ENCODE measurements at regions not wholly inside any gene's neighbourhood (a gene's known extent, or its start where the extent isn't known, plus 50 kb on each side); places are given as distances from the start of the nearest gene placed in this dataset.

DNA sequence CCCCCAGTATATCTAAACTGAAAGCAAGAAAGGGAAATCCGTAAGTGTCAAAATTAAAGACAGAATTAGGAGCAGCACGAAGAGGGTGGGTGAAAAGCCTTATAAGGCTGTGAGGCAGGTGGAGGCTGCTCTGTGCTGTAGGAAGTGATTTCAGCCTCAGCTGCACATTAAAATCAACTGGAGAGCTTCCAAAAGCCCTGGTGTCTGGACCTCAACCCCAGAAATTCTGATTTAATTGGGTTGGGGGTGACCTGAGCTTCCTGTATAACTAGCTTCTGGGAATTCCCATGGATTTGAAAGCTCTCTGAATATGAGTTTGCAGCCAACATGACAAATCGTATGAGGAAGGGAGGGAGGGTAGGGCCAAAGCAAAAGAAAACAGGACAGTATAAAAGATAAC lies 242.4 kb upstream of the TMTC4 start:
- DNase-seq (ENCODE audit: low spot score): no peak
- H3K36me3 Mint-ChIP-seq (ENCODE audit: low read depth): no peaks in the 10 kb centered on the region
- peaks cover 10% of the 10 kb centered on the region for H3K4me1 Mint-ChIP-seq (ENCODE audit: low read depth)
- H3K27me3 Mint-ChIP-seq (ENCODE audit: low read depth): no peaks in the 10 kb centered on the region
- H3K4me3 Mint-ChIP-seq (ENCODE audit: unreplicated experiment): no peak overlapping the region
- no peak overlapping the region for H3K27ac Mint-ChIP-seq (ENCODE audit: unreplicated experiment)
- peaks cover 10% of the 10 kb centered on the region for H3K9me3 Mint-ChIP-seq (ENCODE audit: low read depth)
- TF ChIP-seq, protein P1, sequence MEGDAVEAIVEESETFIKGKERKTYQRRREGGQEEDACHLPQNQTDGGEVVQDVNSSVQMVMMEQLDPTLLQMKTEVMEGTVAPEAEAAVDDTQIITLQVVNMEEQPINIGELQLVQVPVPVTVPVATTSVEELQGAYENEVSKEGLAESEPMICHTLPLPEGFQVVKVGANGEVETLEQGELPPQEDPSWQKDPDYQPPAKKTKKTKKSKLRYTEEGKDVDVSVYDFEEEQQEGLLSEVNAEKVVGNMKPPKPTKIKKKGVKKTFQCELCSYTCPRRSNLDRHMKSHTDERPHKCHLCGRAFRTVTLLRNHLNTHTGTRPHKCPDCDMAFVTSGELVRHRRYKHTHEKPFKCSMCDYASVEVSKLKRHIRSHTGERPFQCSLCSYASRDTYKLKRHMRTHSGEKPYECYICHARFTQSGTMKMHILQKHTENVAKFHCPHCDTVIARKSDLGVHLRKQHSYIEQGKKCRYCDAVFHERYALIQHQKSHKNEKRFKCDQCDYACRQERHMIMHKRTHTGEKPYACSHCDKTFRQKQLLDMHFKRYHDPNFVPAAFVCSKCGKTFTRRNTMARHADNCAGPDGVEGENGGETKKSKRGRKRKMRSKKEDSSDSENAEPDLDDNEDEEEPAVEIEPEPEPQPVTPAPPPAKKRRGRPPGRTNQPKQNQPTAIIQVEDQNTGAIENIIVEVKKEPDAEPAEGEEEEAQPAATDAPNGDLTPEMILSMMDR (IDR thresholded peaks at IDR 0.05): no peak

DNA sequence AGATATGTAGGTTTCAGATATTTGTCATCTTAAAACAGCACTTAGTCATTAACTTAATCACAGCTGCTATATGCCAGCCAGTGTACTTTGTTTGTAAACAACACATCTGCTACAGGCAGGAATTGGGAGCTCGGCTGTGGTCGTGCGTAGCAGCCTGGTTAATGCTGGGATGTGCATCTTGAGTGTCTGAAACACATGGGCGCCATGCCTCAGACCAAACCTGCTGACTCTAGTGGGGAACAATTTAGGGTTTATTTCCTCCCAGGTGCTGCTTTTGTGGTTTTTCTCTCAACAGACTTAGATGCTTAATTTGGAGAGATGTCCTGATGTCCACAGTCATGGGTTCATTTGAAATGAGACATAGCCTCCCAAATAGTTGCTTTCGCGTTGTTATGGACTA lies 238.5 kb upstream of the TMTC4 start:
- peaks cover 5% of the 10 kb centered on the region for H3K4me1 Mint-ChIP-seq (ENCODE audit: low read depth)
- DNase-seq (ENCODE audit: low spot score): no peak
- H3K4me3 Mint-ChIP-seq (ENCODE audit: unreplicated experiment): no peak overlapping the region
- TF ChIP-seq, protein P1 (IDR thresholded peaks at IDR 0.05): no peak
- no peaks in the 10 kb centered on the region for H3K36me3 Mint-ChIP-seq (ENCODE audit: low read depth)
- no peak overlapping the region for H3K27ac Mint-ChIP-seq (ENCODE audit: unreplicated experiment)
- no peaks in the 10 kb centered on the region for H3K27me3 Mint-ChIP-seq (ENCODE audit: low read depth)
- H3K9me3 Mint-ChIP-seq (ENCODE audit: low read depth): peaks cover 10% of the 10 kb centered on the region

DNA sequence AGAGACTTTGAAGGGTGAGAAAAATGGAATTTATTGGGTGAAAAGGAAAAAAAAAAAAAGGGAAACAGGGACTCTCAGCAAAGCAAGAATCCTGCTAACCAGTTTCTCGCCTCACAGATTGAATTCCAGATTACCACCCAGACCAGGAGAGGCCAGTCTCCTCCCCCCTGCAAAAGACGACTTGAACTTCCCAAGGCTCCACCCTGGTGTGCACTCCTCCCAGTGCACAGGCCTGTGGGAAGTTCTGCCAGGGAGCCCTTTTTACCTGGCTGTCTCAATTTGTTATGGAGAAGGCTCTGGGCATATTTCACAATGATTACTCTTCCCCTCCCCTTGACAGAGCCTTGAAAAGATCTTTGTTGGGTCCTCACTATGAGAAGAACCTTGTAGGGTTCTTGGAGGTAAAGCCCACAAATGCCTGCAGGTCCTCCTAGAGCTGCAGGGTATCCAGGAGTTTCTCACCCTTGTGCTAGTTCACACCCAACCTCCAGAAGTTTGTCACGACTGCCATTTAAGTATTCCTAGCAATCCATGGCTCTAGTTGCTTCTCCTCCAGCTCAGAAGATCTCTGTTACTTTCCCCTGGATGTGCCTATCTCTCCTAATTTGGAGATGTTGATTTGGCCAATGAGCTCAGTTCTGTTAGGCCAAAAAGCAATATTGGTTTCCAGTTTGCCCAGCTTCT lies 229.8 kb upstream of the TMTC4 start:
- TF ChIP-seq, protein P1 (IDR thresholded peaks at IDR 0.05): no peak
- Mint-ChIP-seq H3K36me3 (ENCODE audit: low read depth) (peaks cover 1% of the 10 kb centered on the region), H3K4me1 (ENCODE audit: low read depth) (no peaks in the 10 kb centered on the region), H3K4me3 (ENCODE audit: unreplicated experiment) (no peak overlapping the region), H3K27ac (ENCODE audit: unreplicated experiment) (no peak overlapping the region), H3K27me3 (ENCODE audit: low read depth) (no peaks in the 10 kb centered on the region), H3K9me3 (ENCODE audit: low read depth) (peaks cover 11% of the 10 kb centered on the region)
- no peak for DNase-seq (ENCODE audit: low spot score)

DNA sequence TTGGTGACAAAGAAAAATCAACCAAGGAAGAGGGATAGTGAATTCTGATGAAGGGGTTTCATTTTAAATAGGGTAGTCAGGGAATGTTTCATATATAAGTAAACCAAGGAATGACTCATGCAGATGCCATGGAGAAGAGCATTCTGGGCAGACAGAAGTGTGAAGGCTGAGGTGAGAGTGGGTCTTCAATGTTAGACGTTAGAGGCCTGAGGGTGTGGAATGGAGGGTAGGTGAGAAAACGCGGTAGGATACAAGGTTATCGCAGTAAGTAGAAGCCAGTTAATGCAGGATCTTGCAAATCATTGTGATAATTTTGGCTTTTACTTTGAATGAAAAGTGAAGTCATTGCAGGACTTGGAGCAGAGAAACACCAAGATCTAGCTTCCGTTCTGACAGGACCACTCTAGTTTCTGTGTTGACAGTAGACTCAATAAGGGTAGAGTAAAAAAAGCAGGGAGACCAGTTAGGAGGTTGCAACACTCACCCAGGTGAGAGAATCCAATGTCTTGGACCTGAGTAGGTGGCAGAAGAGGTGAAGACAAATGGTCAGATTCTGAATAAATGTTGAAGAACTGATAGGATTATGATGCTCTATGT lies 225.2 kb upstream of the TMTC4 start:
- no peaks in the 10 kb centered on the region for H3K27me3 Mint-ChIP-seq (ENCODE audit: low read depth)
- TF ChIP-seq, protein P1 (IDR thresholded peaks at IDR 0.05): no peak
- peaks cover 11% of the 10 kb centered on the region for H3K9me3 Mint-ChIP-seq (ENCODE audit: low read depth)
- peaks cover 1% of the 10 kb centered on the region for H3K36me3 Mint-ChIP-seq (ENCODE audit: low read depth)
- no peak overlapping the region for H3K27ac Mint-ChIP-seq (ENCODE audit: unreplicated experiment)
- no peak for DNase-seq (ENCODE audit: low spot score)
- H3K4me3 Mint-ChIP-seq (ENCODE audit: unreplicated experiment): no peak overlapping the region
- H3K4me1 Mint-ChIP-seq (ENCODE audit: low read depth): no peaks in the 10 kb centered on the region

DNA sequence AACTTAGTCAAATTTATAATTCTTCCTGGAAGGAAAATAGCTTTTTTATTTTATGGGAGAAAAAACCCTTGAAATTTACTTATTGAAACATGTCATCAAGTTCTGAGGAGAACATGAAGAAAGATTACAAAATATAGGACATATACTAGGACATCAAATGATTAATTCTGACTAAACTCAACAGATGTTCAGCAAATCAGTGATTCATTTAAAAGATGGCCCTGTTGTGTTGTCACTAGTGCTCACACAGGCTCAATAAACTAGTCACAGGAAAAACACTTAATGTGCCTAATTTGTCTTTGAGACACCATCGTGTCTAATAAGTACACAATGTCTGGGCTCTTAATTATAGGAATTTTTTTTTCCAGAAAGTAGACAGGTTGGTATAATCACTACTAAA lies 223.8 kb upstream of the TMTC4 start:
- no peak overlapping the region for H3K27ac Mint-ChIP-seq (ENCODE audit: unreplicated experiment)
- DNase-seq (ENCODE audit: low spot score): no peak
- H3K4me1 Mint-ChIP-seq (ENCODE audit: low read depth): no peaks in the 10 kb centered on the region
- H3K4me3 Mint-ChIP-seq (ENCODE audit: unreplicated experiment): no peak overlapping the region
- H3K27me3 Mint-ChIP-seq (ENCODE audit: low read depth): no peaks in the 10 kb centered on the region
- H3K36me3 Mint-ChIP-seq (ENCODE audit: low read depth): peaks cover 1% of the 10 kb centered on the region
- TF ChIP-seq, protein P1 (IDR thresholded peaks at IDR 0.05): no peak
- H3K9me3 Mint-ChIP-seq (ENCODE audit: low read depth): peaks cover 11% of the 10 kb centered on the region
